DOHH2 (cell line): ENCODE measurements at regions not wholly inside any gene's neighbourhood (a gene's known extent, or its start where the extent isn't known, plus 50 kb on each side); places are given as distances from the start of the nearest gene placed in this dataset.

Experiments
- CTCF ChIP-seq: fragments of 200-600 bp; sonication (generic); IDR thresholded peaks from one replicate; pipeline ENCODE4 v1.5.1; 2014; ENCODE audit warnings: antibody characterized with exemption, mild to moderate bottlenecking, low read depth, low read length; ENCODE audit not compliant: poor library complexity, severe bottlenecking
- EZH2phosphoT487 ChIP-seq: fragments of 200-600 bp; sonication (generic); IDR thresholded peaks from 2 replicates; pipeline ENCODE4 v1.6.1; 2017; ENCODE audit warnings: borderline replicate concordance, mild to moderate bottlenecking, antibody characterized with exemption, low read length, moderate library complexity, mixed read lengths

- no peak for TF ChIP-seq CTCF
- TF ChIP-seq EZH2phosphoT487: no peak
Observed at GRCh38 chr4:59500103-59500502, 1700.0 kb upstream of the ADGRL3 start.
